GM13977 (cell line): ENCODE measurements at regions not wholly inside any gene's neighbourhood (a gene's known extent, or its start where the extent isn't known, plus 50 kb on each side); places are given as distances from the start of the nearest gene placed in this dataset.

Source experiments
- DNase-seq: peaks from one replicate; pipeline ENCODE4 v3.0.0; 2012; ENCODE audit warnings: low spot score
- in situ Hi-C: fragments of 300-500 bp; cut with MboI; formaldehyde crosslinking; loops from one replicate; pipeline ENCODE4 v1.12.0; 2022; ENCODE audit warnings: low sequenced_read_pairs, low pct_unique_long_range_greater_than_20kb, mixed read lengths, inconsistent platforms; ENCODE audit not compliant: unreplicated experiment
- TF ChIP-seq, protein P1 (sequence below): IDR thresholded peaks from 2 replicates; pipeline ENCODE4 v1.5.1; 2012; ENCODE audit warnings: mild to moderate bottlenecking, control low read depth; ENCODE audit not compliant: insufficient read depth; ENCODE audit errors: extremely low read depth, missing control alignments

DNA sequence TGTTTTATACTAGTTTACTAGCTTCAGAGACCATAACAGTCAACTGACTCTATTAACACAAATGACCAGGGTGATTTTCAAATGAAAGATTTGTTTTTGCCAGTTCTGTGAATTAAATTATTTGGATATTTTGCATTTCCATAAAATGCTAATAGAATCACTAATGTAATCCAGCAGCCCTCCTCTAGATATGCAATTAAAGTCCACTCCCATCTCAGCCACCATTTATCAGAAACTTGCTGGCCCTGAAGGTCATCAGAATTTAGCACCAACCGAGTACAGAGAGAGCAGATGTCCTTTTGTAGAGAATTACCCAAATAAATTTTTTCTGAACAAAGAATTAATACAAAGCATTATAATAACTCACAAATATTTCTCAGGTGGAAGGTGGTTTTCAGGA is 531.1 kb upstream of the SLIT2 start:
- TF ChIP-seq, protein P1, sequence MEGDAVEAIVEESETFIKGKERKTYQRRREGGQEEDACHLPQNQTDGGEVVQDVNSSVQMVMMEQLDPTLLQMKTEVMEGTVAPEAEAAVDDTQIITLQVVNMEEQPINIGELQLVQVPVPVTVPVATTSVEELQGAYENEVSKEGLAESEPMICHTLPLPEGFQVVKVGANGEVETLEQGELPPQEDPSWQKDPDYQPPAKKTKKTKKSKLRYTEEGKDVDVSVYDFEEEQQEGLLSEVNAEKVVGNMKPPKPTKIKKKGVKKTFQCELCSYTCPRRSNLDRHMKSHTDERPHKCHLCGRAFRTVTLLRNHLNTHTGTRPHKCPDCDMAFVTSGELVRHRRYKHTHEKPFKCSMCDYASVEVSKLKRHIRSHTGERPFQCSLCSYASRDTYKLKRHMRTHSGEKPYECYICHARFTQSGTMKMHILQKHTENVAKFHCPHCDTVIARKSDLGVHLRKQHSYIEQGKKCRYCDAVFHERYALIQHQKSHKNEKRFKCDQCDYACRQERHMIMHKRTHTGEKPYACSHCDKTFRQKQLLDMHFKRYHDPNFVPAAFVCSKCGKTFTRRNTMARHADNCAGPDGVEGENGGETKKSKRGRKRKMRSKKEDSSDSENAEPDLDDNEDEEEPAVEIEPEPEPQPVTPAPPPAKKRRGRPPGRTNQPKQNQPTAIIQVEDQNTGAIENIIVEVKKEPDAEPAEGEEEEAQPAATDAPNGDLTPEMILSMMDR = no peak
- in situ Hi-C loops = no loop called here
- DNase-seq = no peak

DNA sequence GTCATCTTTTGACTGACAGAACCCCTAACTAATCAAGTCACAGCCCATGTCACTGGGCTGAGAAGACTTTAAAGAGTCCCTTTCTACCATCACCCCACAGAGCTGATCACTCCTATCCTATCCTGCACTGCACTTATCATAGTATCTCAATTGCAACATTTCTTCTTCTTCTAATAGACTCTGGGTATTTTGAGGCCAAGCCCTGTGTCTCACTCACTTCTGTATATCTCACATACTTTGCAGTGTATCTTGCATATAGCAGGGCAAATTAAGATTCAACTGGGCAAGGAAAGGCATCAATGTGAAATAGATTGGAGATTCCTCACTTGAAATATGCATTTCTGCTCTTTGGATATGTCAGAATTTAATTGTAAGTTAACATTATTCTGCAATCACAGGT is 531.5 kb upstream of the SLIT2 start:
- TF ChIP-seq, protein P1 = no peak
- in situ Hi-C loops = no loop called here
- no peak for DNase-seq

DNA sequence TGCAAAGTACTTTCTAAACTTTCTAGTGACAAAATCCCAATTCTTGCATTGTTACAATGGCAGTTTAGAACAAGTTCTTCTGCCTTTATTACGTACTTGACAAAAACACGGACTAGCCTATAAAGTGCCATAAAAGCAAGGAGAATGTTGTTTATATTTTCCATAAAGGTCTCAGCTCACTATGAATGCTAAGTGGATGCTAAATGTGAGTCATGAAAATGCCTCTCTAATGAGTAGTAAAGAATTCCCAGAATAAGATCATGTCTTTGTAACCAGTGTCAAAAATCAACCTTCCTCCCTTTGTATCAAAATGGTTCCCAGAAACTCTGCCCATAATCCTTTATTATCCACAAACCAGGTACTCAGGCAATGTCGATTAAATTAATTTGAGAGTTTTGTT is 539.8 kb upstream of the SLIT2 start:
- in situ Hi-C loops = no loop called here
- DNase-seq = no peak

DNA sequence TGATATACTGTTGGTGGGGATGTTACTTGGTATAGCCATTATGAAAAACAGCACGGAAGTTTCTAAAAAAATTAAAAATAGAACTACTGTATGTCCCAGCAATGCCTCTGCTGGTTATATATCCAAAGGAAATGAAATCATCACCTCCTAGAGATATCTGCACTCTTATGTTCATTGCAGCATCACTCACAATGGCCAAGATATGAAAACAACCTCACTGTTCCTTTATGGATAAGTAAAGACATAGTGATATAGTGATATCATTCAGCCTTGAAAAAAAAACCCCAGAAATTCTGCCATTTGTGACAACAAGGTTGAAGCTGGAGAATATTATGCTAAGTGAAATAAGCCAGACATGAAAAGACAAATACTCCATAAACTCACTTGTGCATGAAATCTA is 543.8 kb upstream of the SLIT2 start:
- in situ Hi-C loops = no loop called here
- DNase-seq = no peak
- TF ChIP-seq, protein P1 = no peak

More for the DNA sequence above, 539.8 kb upstream of the SLIT2 start:
- TF ChIP-seq, protein P1 = no peak

DNA sequence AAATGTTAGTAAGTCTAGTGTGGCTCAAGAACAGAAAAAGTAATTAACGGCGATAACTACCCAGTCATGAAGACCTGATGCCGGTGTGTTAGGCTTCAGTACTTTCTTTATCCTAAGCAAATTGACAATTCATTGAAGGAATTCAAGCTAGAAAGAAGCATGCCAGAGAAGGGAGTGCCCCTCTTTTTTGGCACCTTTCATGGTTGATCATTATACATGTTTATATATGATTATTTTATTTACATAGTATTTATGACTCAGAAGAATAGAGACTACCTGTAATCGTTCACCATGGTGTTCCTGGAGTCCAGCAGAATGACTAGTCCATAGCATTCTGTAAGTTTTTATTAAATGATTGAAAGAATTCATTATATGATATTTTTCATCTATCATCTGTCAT is 548.3 kb upstream of the SLIT2 start:
- in situ Hi-C loops = no loop called here
- TF ChIP-seq, protein P1 = no peak
- no peak for DNase-seq

DNA sequence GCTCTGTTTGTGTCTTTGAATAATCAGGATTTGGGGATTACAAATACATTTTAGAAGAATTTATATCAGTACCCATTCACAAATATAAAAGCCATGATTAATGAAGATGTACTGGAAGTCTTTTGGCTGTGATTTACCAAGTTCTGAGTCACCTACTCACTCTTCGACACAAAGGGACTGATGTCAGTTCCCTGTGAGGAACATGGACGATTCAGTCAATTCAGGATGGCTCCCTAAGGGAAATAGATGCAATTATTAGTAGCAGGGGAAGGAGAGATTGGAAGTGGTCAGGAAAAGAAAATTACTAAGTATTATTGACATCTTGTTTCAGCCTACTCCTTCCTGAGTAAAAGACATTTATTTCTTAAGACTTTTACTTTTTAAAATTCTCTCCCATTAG is 550.7 kb upstream of the SLIT2 start:
- in situ Hi-C loops = no loop called here
- TF ChIP-seq, protein P1 = no peak
- no peak for DNase-seq

DNA sequence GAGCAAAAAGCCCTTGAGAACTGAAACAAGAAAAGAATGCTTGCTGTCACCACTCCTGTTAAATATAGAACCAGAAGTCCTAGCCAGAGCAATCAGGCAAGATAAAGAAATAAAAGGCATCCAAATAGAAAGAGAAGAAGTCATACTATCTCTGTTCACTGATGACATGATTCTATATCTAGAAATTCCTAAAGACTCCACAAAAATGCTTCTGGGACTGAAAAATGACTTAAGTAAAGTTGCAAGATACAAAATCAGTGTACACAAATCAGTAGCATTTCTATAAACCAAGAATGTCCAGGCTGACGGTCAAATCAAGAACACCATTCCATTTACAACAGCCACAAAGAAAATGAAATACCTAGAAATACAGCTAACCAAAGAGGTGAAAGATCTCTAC is 552.7 kb upstream of the SLIT2 start:
- in situ Hi-C loops = no loop called here
- DNase-seq = no peak

More for the DNA sequence above, 552.7 kb upstream of the SLIT2 start:
- TF ChIP-seq, protein P1 = no peak
